ENCODE measurements at regions not wholly inside any gene's neighbourhood (a gene's known extent, or its start where the extent isn't known, plus 50 kb on each side); places are given as distances from the start of the nearest gene placed in this dataset.

GRCh38 chr18:78924301-78924700, 55.3 kb upstream of the SALL3 start:
- TF ChIP-seq CTCF (IDR thresholded peaks at IDR 0.05) (no peak), POLR2A (IDR thresholded peaks at IDR 0.05) (no peak)
